GM12875 (cell line): ENCODE measurements at regions not wholly inside any gene's neighbourhood (a gene's known extent, or its start where the extent isn't known, plus 50 kb on each side); places are given as distances from the start of the nearest gene placed in this dataset.

Experiments used
- H3K4me3 ChIP-seq: one replicate; pipeline ENCODE4 v1.5.1; 2011; ENCODE audit warnings: low read depth, low read length, control low read depth
- TF ChIP-seq, protein P1 (sequence below): IDR thresholded peaks from 2 replicates; pipeline ENCODE4 v1.5.1; 2011; ENCODE audit warnings: low read depth, mild to moderate bottlenecking, control low read depth, inconsistent platforms, low read length, moderate library complexity, borderline replicate concordance; ENCODE audit not compliant: insufficient read depth

DNA sequence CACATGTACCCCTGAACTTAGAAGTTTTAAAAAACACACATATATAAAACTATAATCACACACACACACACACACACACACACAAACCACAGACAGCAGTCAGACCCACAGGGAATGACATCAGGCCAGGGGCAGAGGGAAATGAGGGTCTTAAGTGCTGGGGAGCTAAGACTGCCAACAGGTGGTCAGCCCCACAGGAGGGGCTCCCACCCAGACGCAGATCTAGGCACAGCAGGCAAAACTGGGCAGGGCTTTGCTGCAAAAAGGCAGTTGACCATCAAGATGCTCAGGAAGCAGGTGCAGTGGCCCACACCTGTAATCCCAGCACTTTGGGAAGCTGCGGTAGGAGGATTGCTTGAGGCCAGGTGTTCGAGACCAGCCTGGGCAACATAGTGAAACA, 121.0 kb upstream of the LSM14A start:
- no peak overlapping the region for H3K4me3 ChIP-seq
- TF ChIP-seq, protein P1, sequence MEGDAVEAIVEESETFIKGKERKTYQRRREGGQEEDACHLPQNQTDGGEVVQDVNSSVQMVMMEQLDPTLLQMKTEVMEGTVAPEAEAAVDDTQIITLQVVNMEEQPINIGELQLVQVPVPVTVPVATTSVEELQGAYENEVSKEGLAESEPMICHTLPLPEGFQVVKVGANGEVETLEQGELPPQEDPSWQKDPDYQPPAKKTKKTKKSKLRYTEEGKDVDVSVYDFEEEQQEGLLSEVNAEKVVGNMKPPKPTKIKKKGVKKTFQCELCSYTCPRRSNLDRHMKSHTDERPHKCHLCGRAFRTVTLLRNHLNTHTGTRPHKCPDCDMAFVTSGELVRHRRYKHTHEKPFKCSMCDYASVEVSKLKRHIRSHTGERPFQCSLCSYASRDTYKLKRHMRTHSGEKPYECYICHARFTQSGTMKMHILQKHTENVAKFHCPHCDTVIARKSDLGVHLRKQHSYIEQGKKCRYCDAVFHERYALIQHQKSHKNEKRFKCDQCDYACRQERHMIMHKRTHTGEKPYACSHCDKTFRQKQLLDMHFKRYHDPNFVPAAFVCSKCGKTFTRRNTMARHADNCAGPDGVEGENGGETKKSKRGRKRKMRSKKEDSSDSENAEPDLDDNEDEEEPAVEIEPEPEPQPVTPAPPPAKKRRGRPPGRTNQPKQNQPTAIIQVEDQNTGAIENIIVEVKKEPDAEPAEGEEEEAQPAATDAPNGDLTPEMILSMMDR = no peak

DNA sequence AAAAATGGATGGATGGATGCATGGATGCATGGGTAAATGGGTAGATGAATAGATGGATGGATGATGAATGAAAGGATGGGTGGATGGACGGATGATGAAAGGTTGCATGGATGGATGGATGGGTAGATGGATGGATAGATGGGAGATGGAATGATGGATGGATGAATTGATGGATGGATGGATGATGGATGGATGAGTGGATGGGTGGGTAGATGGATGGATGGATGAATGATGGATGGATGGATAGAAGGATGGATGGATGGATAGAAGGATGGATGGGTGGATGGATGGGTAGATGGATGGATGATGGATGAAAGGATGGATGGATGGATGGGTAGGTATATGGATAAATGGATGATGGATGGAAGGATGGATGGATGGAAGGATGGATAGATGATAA, 115.1 kb upstream of the LSM14A start:
- TF ChIP-seq, protein P1 = no peak
- H3K4me3 ChIP-seq = no peak overlapping the region

DNA sequence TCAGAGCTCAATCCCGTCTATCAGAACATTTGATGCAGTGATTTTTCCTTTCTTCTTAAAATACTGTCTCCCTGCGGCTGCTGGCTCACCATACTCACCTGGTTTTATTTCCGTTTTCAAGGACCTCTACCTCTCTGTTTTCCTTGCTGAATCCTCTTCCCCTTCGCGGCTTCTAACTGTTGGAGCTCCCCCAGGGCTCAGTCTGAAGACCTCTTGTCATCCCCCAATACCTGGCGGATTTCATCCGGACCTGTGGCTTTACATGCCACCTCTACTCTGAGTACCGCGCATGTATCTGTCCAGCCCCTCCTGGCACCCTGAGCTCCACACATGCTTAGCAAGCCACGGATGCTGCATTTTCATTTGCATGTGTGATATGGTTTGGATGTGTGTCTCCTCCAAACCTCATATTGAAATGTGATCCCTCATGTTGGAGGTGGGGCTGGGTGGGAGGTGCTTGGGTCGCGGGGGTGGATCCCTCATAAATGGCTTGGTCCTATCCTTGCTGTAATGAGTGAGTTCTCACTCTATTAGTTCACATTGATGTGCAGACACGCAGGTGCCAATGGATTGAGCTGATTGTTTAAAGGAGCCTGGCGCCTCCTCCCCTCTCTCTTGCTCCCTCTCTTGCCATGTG, 106.2 kb upstream of the LSM14A start:
- TF ChIP-seq, protein P1 = no peak
- H3K4me3 ChIP-seq = no peak overlapping the region

DNA sequence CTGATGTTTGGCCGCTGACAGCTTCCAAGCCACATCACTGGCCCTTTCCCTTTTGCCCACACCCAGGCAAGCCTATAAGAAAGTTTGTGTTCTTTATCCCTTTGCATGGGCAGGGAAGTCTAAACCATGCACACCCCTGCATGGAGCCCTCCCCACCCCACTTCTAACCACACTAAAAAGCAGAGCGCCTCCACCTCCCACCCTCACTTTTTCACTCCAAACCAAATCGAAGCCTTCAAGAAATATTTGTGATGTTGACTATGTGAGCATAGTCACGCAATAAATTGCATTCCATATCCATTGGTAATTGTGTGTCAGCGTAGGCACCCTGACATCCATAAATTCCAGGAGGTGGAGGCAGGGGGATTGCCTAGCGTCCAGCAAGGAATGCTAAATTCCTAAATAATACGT, 104.4 kb upstream of the LSM14A start:
- H3K4me3 ChIP-seq = no peak overlapping the region
- TF ChIP-seq, protein P1 = no peak

DNA sequence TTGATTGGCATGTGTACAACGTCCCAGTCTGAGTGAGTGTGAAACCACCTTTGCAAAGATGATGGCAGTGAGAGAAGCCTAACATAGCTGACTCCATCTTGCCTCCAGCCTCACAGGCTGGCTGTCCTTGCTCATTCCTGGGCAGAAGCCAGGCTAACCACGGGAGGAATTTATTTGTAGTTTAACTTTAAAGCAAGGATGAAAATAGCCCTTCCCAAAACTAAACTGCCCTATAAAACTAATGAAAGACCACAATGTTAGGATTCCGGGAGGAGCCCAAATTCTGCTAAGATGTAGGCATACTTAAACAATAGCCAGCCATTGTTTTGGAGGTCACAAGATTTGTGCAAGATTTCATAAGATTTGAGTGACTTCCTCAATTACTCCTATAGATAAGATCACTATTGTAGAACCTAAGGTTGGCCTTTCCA, 96.6 kb upstream of the LSM14A start:
- no peak overlapping the region for H3K4me3 ChIP-seq
- TF ChIP-seq, protein P1 = no peak

DNA sequence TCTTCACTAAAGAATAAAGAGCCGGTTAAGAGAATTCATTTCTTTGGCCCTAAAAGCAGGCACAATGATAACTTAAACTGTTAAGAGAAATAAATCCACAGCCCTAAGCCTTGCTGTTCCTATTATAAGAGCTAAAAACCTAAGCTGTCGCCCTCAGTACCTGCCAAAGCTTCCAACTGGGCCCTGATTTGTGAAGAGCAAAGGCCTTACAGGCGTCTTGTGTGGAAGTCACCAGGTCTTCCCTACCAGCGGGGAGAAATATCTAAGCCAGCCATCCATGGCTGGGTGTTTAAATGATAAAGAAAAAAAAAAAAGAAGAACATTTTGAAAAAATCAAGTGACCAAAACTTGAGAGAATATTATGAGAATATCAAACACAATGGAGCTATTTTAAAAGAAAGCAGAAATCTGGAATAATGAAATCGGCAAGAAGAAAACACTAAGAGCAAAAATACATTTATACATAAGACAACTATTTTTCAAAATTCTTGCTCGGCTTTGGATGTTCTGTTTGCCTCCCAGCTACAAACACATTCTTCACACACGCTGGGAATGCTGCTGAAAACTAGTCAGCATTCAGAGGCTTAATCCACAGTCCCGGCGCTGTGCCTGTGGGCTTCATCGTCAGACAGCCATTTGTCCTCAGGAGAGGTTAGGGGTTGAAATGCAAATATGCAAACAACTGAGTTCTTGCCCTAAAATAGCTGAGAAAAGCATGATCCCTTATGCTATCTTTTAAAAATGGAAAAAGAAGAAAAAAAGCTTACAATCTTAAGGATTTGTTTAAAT, 89.8 kb upstream of the LSM14A start:
- TF ChIP-seq, protein P1 = no peak
- no peak overlapping the region for H3K4me3 ChIP-seq
